ENCODE measurements at regions not wholly inside any gene's neighbourhood (a gene's known extent, or its start where the extent isn't known, plus 50 kb on each side); places are given as distances from the start of the nearest gene placed in this dataset.

DNA sequence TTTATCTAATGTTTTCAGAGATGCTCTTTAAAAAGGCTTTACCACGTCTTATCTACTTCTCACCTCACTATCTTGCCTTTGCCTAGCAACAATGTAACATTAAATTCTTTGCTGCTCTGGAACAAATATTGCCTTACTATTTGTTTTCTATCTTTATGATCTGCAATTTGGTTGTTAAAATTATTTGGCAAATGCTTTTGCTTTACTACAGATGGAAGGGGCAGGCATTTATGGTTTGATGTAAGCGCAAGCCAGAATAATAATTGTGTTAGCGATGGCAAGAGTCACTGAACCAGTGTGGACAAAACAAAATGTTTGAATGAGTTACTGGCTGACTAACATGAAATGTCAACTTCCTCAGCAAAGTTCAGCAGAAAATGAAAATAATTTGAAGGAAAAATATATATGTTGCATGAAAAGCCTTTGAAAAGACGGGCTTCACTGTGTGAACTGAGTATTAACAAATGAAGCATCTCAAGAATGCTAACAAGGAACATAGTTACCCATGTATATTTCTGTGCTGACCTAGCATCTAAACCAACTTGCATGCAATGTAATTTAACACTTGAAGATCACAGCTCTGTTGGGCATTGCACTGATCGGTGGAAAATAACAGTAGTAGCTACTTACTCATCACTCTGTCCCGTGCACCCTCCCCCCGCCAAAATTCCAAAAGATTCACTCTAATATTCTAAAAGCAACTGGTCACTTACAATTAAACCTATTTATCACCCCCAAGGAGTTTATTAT lies 454.0 kb upstream of the ARHGEF26 start:
- H3K4me1 Mint-ChIP-seq (ENCODE audit: low read depth): no peaks in the 10 kb centered on the region
- H3K4me3 Mint-ChIP-seq: no peak overlapping the region
- no peaks in the 10 kb centered on the region for H3K27me3 Mint-ChIP-seq
- peaks cover 4% of the 10 kb centered on the region for H3K9me3 Mint-ChIP-seq
- ChIA-PET POLR2A (no interaction called here), CTCF (no interaction called here)
- H3K27ac Mint-ChIP-seq: no peak overlapping the region
- H3K36me3 Mint-ChIP-seq: no peaks in the 10 kb centered on the region
- no peak for DNase-seq
- intact Hi-C loops (cut with micrococcal nuclease): no loop called here

- ChIA-PET POLR2A (no interaction called here), CTCF (no interaction called here)
- intact Hi-C loops (cut with micrococcal nuclease): no loop called here
- Mint-ChIP-seq H3K27ac (no peak overlapping the region), H3K4me1 (ENCODE audit: low read depth) (peaks cover 9% of the 10 kb centered on the region), H3K27me3 (no peaks in the 10 kb centered on the region), H3K4me3 (no peak overlapping the region), H3K36me3 (no peaks in the 10 kb centered on the region), H3K9me3 (no peaks in the 10 kb centered on the region)
- DNase-seq: no peak
These were observed 451.7 kb upstream of the ARHGEF26 start for GRCh38 chr3:153669527-153669926.

- ChIA-PET CTCF (no interaction called here), POLR2A (no interaction called here)
- Mint-ChIP-seq H3K4me3 (no peak overlapping the region), H3K27me3 (no peaks in the 10 kb centered on the region), H3K36me3 (no peaks in the 10 kb centered on the region), H3K27ac (no peak overlapping the region), H3K4me1 (ENCODE audit: low read depth) (peaks cover 9% of the 10 kb centered on the region), H3K9me3 (no peaks in the 10 kb centered on the region)
- DNase-seq: no peak
- intact Hi-C loops (cut with micrococcal nuclease): no loop called here
These were observed 450.6 kb upstream of the ARHGEF26 start for GRCh38 chr3:153670577-153670976.

DNA sequence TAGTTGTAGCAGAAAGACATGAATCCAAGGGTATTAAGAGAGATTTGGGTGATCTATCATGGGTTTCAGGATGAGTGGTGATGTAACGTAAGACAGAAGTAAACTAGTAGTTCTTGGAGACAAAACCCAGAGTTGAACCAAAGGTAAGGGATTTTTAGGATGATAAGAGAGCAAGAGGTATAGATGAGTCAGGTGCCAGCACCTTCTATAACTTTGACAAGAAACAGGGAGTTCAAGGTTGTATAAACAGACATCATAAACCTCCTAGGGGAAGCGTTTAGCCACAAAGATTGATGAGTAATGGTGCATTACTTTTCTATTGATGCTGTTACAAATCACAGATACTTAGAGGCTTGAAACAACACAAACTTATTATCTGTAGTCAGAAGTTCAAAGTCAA lies 447.3 kb upstream of the ARHGEF26 start:
- Mint-ChIP-seq H3K36me3 (no peaks in the 10 kb centered on the region), H3K27ac (no peak overlapping the region), H3K4me3 (no peak overlapping the region), H3K9me3 (no peaks in the 10 kb centered on the region), H3K4me1 (ENCODE audit: low read depth) (peaks cover 9% of the 10 kb centered on the region), H3K27me3 (no peaks in the 10 kb centered on the region)
- no peak for DNase-seq
- CTCF ChIA-PET: no interaction called here
- intact Hi-C loops (cut with micrococcal nuclease): loop anchor here (1.0 kb wide), 2 partner anchors 41 to 50 kb away; no protein-coding TSS in a partner anchor
- POLR2A ChIA-PET: interaction anchor here (1.3 kb wide), 1 partner anchor 52 kb away, joined by 3 read pairs; no protein-coding TSS in a partner anchor

GRCh38 chr3:153679714-153680113 lies 441.5 kb upstream of the ARHGEF26 start:
- H3K27ac Mint-ChIP-seq: no peak overlapping the region
- H3K36me3 Mint-ChIP-seq: peaks cover 3% of the 10 kb centered on the region
- H3K4me1 Mint-ChIP-seq (ENCODE audit: low read depth): peaks cover 17% of the 10 kb centered on the region
- DNase-seq: no peak
- H3K4me3 Mint-ChIP-seq: no peak overlapping the region
- ChIA-PET CTCF (no interaction called here), POLR2A (no interaction called here)
- no peaks in the 10 kb centered on the region for H3K27me3 Mint-ChIP-seq
- peaks cover 11% of the 10 kb centered on the region for H3K9me3 Mint-ChIP-seq
- intact Hi-C loops (cut with micrococcal nuclease): no loop called here

GRCh38 chr3:153680526-153680925 lies 440.7 kb upstream of the ARHGEF26 start:
- peaks cover 3% of the 10 kb centered on the region for H3K36me3 Mint-ChIP-seq
- intact Hi-C loops (cut with micrococcal nuclease): no loop called here
- ChIA-PET CTCF (interaction anchor here (1.0 kb wide), 1 partner anchor 516 kb away, joined by 3 read pairs; no protein-coding TSS in a partner anchor), POLR2A (interaction anchor here (0.9 kb wide), 1 partner anchor 55 kb away, joined by 4 read pairs; no protein-coding TSS in a partner anchor)
- DNase-seq: no peak
- no peak overlapping the region for H3K4me3 Mint-ChIP-seq
- peaks cover 17% of the 10 kb centered on the region for H3K4me1 Mint-ChIP-seq (ENCODE audit: low read depth)
- no peak overlapping the region for H3K27ac Mint-ChIP-seq
- peaks cover 11% of the 10 kb centered on the region for H3K9me3 Mint-ChIP-seq
- H3K27me3 Mint-ChIP-seq: no peaks in the 10 kb centered on the region

GRCh38 chr3:153681057-153681456 lies 440.1 kb upstream of the ARHGEF26 start:
- H3K27ac Mint-ChIP-seq: no peak overlapping the region
- H3K4me3 Mint-ChIP-seq: no peak overlapping the region
- intact Hi-C loops (cut with micrococcal nuclease): no loop called here
- H3K9me3 Mint-ChIP-seq: peaks cover 11% of the 10 kb centered on the region
- POLR2A ChIA-PET: interaction anchor here (0.9 kb wide), 1 partner anchor 56 kb away, joined by 4 read pairs; no protein-coding TSS in a partner anchor
- no peak for DNase-seq
- H3K27me3 Mint-ChIP-seq: no peaks in the 10 kb centered on the region
- peaks cover 17% of the 10 kb centered on the region for H3K4me1 Mint-ChIP-seq (ENCODE audit: low read depth)
- CTCF ChIA-PET: interaction anchor here (1.0 kb wide), 1 partner anchor 517 kb away, joined by 3 read pairs; no protein-coding TSS in a partner anchor
- peaks cover 3% of the 10 kb centered on the region for H3K36me3 Mint-ChIP-seq

DNA sequence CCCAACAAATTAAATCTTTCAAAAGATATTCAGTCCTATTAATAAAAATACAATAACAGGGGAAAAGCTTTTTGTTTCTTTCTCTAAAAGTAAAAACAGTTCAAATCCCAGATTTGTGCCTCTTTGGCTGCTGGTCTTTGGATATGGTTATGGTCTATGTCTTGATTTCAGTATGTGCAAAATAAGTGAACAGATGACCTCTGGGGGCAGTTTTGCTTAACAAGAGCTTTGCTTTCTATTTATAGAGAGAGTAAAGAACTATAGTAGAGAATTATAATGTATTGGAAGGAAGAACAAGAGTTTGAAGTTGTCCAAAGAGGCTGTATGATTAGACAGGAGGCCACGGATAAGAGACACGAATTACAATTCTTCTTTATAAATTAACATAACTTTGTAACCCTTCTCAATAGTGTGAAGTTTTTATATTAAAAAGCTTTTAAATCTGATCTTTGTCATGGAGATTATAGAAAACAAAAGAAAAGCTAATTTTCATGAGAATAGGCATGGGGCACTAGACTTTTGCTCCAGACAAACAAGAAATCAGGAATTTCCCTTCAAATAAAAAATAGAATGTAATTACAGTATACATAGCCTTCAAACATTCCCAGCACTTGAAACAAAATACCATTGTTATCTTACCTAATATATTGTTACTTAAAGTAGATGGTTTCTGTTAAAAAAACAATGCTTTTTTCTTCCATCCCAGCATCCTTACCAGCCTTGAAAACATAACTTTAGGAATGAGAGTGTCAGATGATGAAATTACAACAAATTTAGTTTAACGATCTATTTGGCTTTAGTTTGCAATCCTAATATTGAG lies 432.7 kb upstream of the ARHGEF26 start:
- H3K4me3 Mint-ChIP-seq: no peak overlapping the region
- H3K27ac Mint-ChIP-seq: no peak overlapping the region
- H3K9me3 Mint-ChIP-seq: no peaks in the 10 kb centered on the region
- no peaks in the 10 kb centered on the region for H3K27me3 Mint-ChIP-seq
- no peak for DNase-seq
- peaks cover 2% of the 10 kb centered on the region for H3K4me1 Mint-ChIP-seq (ENCODE audit: low read depth)
- no peaks in the 10 kb centered on the region for H3K36me3 Mint-ChIP-seq
- POLR2A ChIA-PET: no interaction called here
- intact Hi-C loops (cut with micrococcal nuclease): no loop called here
- CTCF ChIA-PET: no interaction called here

DNA sequence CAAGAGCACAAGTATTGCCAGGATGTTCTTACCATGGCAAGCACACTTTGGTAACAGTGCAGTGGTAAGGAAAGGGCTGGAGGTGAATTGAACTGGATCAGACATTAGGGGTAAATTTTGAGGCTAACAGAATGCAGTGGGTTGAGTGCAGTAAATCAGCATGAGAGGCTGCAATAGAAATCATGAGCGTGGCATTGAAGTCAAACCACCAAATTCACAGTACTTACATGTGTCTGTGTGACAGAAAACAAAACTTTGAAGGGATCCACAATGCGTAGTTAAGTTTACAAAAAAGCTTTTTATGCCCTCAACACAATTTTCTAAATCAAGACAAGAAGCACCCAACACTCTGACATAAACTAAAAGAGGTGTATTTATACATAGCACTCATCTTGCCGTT lies 428.0 kb upstream of the ARHGEF26 start:
- POLR2A ChIA-PET: no interaction called here
- intact Hi-C loops (cut with micrococcal nuclease): no loop called here
- Mint-ChIP-seq H3K9me3 (no peaks in the 10 kb centered on the region), H3K27ac (no peak overlapping the region), H3K4me3 (no peak overlapping the region), H3K36me3 (no peaks in the 10 kb centered on the region), H3K4me1 (ENCODE audit: low read depth) (peaks cover 2% of the 10 kb centered on the region), H3K27me3 (no peaks in the 10 kb centered on the region)
- CTCF ChIA-PET: no interaction called here
- no peak for DNase-seq

- H3K27ac Mint-ChIP-seq: no peak overlapping the region
- ChIA-PET POLR2A (no interaction called here), CTCF (no interaction called here)
- no peaks in the 10 kb centered on the region for H3K4me1 Mint-ChIP-seq (ENCODE audit: low read depth)
- H3K27me3 Mint-ChIP-seq: peaks cover 2% of the 10 kb centered on the region
- H3K36me3 Mint-ChIP-seq: no peaks in the 10 kb centered on the region
- DNase-seq: no peak
- intact Hi-C loops (cut with micrococcal nuclease): no loop called here
- H3K4me3 Mint-ChIP-seq: no peak overlapping the region
- no peaks in the 10 kb centered on the region for H3K9me3 Mint-ChIP-seq
These were observed 419.1 kb upstream of the ARHGEF26 start for GRCh38 chr3:153702106-153702505.

DNA sequence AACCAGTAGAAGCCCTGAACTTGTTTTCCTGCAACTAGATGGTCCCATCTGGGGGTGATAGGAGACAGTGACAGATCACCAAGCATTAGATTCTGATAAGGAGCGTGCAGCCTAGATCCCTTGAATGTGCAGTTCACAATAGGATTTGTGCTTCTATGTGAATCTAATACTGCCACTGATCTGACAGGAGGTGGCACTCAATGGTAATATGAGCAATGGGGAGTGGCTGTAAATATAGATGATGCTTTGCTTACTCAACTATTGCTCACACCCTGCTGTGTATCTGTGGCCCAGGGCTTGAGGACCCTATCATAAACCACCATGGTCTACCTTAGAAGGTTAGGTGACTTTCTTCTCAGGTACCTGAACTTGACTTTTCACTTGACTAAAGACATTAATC lies 417.1 kb upstream of the ARHGEF26 start:
- H3K4me3 Mint-ChIP-seq: no peak overlapping the region
- no peak overlapping the region for H3K27ac Mint-ChIP-seq
- no peaks in the 10 kb centered on the region for H3K4me1 Mint-ChIP-seq (ENCODE audit: low read depth)
- H3K27me3 Mint-ChIP-seq: peaks cover 4% of the 10 kb centered on the region
- ChIA-PET POLR2A (no interaction called here), CTCF (no interaction called here)
- intact Hi-C loops (cut with micrococcal nuclease): no loop called here
- H3K36me3 Mint-ChIP-seq: no peaks in the 10 kb centered on the region
- DNase-seq: no peak
- H3K9me3 Mint-ChIP-seq: no peaks in the 10 kb centered on the region

GRCh38 chr3:153706706-153707105 lies 414.5 kb upstream of the ARHGEF26 start:
- intact Hi-C loops (cut with micrococcal nuclease): no loop called here
- ChIA-PET CTCF (no interaction called here), POLR2A (no interaction called here)
- Mint-ChIP-seq H3K36me3 (peaks cover 1% of the 10 kb centered on the region), H3K4me3 (no peak overlapping the region), H3K27ac (no peak overlapping the region), H3K27me3 (peaks cover 5% of the 10 kb centered on the region), H3K4me1 (ENCODE audit: low read depth) (no peaks in the 10 kb centered on the region), H3K9me3 (peaks cover 5% of the 10 kb centered on the region)
- no peak for DNase-seq

DNA sequence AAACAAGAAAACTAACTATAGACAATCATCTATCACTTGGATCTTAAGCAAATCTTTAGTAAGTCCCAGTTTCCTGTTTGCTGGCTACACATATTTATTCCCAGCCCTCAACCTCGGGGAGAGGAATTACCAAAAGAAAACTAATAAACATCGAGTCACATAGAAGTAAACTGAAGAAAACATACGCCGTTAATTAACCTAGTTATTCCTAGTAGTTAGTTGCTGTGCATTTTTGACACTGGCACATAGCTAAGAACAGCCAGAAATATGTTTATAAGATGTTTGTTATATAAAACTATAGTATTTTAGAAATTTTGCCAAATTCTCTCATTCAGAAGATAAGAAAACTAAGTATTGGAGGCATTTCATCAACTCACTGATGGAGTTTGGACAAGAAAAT lies 407.2 kb upstream of the ARHGEF26 start:
- peaks cover 1% of the 10 kb centered on the region for H3K27me3 Mint-ChIP-seq
- no peak overlapping the region for H3K4me3 Mint-ChIP-seq
- POLR2A ChIA-PET: no interaction called here
- CTCF ChIA-PET: no interaction called here
- peaks cover 1% of the 10 kb centered on the region for H3K36me3 Mint-ChIP-seq
- H3K27ac Mint-ChIP-seq: no peak overlapping the region
- DNase-seq: no peak
- no peaks in the 10 kb centered on the region for H3K4me1 Mint-ChIP-seq (ENCODE audit: low read depth)
- peaks cover 5% of the 10 kb centered on the region for H3K9me3 Mint-ChIP-seq
- intact Hi-C loops (cut with micrococcal nuclease): no loop called here

Data from activated CD4-positive, alpha-beta memory T cell treated with anti-CD3 and anti-CD28 coated beads for 36 hours (primary cell).